NCI-H748 (cell line): ENCODE measurements at regions not wholly inside any gene's neighbourhood (a gene's known extent, or its start where the extent isn't known, plus 50 kb on each side); places are given as distances from the start of the nearest gene placed in this dataset.

ENCODE experiments used
- DNase-seq: peaks from one replicate; lab custom pipeline; 2025; ENCODE audit not compliant: unreplicated experiment; lab: John Stamatoyannopoulos, UW

DNA sequence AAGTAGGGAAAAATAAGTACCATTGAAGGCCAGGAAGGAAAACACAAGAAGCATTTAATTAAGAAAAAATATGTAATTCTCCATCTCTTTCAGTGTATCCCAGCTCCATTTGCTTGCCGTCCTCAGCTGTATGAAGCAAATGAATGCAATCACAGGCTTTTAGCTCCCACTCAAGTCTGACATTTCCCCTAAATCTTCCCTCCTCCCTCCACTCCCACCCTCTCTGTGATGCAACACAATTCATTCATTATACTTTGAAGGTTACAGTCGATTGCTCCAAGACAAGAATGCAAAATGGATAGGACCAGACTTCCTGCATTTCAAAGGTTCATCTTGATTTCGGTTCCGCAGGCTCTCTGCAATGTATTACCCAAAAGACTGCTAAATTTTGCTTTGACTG is 172.7 kb upstream of the SERPINE2 start:
- DNase-seq: no peak

DNA sequence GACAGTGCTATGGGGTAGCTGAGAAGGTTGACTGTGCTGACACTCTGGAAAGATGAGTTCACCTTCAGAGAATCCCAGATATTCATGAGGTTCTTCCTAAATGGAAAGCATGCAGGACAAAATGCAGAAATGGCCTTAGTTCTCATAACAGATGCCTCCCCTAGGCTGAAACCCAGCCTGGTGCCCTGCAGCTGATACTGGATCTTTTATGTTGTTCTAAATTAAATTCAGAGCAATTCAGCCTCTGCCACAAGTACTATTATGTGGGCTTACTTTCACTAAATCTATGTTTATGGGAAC is 172.0 kb upstream of the SERPINE2 start:
- no peak for DNase-seq

DNA sequence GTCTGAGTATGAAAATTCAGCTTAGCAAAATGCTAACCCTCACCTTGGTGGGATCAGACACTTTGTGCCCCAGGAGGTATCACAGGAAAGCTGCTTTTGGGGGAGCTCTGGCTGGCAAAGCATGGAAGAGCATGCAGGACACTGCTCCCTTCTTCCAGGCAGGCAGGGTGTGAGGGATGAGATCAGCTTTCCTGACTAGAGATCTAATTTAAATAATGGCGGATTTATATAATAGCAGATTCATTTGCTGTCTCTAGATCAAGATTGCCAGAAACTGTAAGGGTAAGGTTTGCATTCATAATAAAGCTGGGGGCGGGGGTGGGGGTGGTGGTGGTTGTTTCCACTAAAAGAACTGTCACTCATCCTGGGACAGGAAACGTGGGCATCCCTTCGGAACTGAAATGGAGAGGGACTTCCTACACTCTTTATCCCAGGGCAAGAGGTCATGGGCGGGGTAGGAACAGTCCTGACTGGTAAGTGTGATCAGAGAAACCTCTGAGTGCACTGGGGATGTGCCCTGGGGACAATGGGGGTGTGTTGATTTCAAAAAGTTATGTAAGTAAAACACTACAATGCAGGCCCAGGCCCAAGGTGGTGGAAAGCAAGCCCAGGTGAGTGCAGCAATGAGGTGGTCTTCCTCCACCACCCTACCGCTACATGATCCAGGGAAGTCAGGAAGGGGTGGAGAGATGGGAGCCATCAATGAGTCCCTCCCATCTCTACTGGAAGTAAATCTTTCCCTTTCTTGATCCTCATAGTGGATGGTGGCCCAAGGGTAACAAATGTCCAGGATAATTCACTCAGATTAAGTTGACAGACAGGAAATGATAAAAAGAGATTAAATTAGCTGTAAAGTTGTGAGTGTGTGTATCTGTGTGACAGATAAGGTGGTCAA is 171.4 kb upstream of the SERPINE2 start:
- no peak for DNase-seq

GRCh38 chr2:224209555-224210285 is 170.6 kb upstream of the SERPINE2 start:
- DNase-seq: no peak

DNA sequence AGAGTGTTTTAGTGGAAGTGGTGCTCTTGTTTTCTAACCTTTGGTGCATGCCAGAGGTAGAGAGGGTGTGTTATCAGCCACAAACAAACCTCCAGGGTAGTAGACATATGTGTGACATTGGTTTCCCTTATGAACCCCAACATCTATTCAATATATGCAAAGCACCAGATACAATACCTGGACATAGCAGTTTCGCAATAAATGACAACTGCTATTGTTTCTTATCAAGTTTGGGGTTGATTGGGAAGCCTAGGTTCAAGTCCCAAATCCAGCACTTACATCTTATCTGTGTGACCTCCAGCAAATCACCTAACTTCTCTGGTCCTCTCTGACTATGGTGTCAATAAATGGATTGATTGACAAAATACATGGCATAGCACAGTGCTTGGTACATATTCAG is 169.4 kb upstream of the SERPINE2 start:
- no peak for DNase-seq

GRCh38 chr2:224208007-224208406 is 168.9 kb upstream of the SERPINE2 start:
- DNase-seq: no peak

GRCh38 chr2:224206816-224207215 is 167.7 kb upstream of the SERPINE2 start:
- DNase-seq: no peak

- DNase-seq: no peak
Observed at GRCh38 chr2:224202281-224202865, 163.3 kb upstream of the SERPINE2 start.

DNA sequence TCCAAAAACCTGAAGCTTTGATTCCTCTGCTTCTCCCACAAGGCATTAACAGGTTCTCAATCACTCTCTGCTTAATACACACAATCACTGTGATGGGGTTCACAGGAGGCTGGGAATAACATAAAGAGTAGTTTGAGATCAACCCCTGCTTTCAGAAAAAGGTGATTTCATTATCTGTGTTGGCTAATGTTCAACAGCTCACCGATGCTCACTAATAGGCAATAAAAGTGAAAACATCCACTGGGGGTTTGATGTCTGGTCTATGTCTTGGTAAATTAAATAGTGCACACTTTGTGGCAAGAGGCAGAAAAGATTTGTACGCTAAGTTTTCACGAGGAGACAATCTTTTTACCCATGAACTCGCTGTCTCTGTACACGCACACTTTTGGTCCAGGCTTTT is 159.3 kb upstream of the SERPINE2 start:
- DNase-seq: no peak

DNA sequence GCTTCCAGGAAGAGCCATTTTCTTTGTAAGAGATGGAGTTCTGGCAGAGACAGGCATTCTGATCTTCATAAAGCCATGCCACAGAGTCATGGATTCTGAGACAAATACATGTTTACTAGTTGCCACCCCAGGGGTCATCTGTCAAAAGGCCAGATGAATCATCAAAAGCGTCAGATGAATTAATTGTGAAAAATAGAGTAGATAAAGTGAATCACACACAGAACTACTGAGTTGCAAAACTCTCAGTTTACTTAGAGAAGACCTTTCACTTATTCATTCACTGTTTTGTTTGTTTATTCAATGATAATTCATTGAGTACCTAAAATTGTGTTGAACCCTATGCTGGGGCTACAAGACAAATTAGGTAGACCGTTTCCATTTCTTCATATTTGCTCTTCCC is 157.7 kb upstream of the SERPINE2 start:
- no peak for DNase-seq

DNA sequence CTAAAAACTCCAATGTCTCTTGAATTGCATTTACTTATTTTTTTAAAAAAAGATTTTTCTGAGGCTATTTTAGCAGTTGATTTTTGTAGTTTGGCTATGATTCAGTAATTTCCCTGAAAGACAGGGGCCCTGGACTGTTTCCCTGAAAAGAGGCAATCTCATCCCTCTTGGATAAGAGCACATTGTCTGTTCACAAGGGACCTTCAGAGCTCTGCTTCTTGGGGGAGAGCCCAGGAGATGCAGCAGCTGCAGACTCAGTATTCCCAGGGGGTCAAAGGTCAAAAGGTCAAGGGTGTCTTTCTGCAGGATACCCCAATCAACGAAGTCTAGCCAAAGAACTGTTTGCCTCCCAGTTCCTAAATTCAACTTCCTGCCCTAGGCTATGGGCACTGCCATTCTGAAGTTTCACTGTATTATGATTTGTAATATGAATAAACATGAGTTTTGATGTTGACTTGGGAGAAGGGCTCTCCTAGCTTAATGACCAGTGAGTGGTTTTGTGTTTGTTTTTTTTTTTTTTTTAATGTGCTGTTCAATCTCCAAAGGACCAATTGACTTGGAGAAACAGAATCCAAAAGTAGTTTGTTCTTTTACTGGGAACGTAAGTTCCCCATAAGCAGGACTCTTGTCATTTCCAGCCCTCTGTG is 157.0 kb upstream of the SERPINE2 start:
- no peak for DNase-seq

DNA sequence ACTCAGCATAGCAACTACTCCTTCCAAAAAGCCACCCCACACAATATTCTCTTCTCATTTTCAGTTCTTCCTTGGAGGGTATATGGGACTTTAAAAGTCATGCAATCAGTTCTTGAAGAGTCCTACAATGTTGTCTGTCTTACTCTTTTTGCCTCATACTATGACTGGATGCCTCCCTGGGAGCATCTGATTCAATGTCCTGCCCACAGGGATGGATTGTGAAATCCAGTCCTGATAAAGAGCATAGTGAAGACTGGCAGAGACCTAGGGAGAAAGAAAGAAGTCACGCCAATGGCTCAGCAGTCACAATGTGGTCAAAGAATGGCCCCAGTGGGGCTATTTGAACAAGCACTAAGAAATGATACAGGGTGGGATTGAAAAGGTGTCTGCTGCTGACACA is 155.1 kb upstream of the SERPINE2 start:
- no peak for DNase-seq

GRCh38 chr2:224191465-224191864 is 152.4 kb upstream of the SERPINE2 start:
- no peak for DNase-seq

- no peak for DNase-seq
Observed at GRCh38 chr2:224190936-224191270, 151.8 kb upstream of the SERPINE2 start.

DNA sequence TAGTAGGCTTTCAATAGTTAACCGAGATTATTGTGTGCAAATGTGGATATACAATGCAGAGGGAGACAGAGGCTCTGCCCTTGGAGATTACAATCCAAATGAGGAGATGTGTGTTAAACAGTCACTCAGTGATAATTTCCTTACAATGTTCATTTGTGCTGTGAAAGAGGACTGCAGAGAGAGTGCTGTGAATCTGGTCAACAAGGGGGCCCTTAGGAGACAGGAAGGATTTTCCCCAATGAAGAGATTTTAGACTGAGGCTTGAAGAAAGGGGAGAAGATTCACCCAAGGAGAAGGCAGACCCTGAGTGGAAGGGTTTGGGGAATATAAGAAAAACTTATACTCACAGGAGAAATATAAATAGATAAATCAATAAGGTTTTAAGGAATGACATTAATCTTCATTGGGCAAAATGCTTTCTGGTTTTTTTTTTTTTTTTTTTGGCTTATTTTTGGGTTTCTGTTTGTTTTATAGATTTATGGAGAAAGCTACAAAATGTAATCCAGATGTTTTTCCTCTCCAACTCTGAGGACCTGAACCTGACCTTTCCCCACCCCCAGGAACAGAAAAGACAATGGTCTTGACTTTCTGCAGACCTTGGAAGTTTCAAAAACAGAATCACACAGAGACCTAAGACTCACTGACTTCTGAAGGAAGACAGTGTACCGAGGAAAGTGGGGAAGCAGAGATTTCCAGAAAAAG is 151.3 kb upstream of the SERPINE2 start:
- DNase-seq: no peak

GRCh38 chr2:224187220-224187619 is 148.1 kb upstream of the SERPINE2 start:
- DNase-seq: no peak

GRCh38 chr2:224185023-224185601 is 146.0 kb upstream of the SERPINE2 start:
- DNase-seq: no peak

DNA sequence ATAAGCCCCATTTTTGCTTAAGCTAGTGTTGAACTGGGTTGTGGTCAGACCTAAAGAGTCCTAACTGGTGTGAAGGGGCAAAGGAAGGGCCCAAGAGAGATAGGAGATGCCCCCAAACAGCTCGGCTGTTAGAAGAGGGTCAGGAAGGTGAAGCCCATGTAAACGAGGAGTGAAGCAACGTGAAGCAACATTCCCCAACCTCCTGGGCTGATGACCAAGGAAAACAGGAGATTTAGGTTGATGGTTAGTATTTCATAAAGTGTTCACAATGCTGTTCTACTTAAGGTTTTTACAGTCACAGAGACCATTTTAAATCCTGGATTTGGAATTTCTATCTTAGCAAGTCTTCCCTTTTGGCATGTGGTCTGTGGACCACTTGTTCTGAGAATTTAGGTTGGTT is 144.0 kb upstream of the SERPINE2 start:
- DNase-seq: no peak

GRCh38 chr2:224182498-224182897 is 143.4 kb upstream of the SERPINE2 start:
- DNase-seq: peak; percentile 24

DNA sequence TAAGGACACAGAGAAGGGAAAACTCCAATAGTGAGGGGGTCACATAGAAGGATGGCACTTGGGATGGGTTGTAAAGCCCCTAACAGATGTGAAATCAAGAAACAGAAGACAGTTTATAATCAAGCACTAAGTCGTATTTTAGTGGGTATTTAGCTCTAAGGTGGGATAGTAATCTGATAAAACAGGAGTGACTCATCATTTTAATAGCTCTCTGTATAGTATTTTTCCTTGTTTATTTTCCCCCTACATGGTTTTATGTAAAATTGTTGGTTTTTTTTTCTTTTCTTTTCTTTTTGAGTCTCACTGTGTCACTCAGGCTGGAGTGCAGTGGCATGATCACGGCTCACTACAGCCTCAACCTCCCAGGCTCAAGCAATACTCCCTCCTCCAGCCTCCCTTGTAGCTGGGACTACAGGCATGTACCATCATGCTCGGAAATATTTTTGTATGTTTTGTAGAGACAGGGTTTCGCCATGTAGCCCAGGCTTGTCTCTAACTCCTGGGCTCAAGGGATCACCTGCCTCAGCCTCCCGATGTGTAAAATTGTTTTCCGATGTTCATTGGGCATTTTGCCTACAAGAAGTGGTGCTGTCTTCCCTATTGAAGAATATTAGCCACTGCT is 142.6 kb upstream of the SERPINE2 start:
- no peak for DNase-seq
